Common myeloid progenitor, CD34-positive (primary cell): ENCODE measurements at regions not wholly inside any gene's neighbourhood (a gene's known extent, or its start where the extent isn't known, plus 50 kb on each side); places are given as distances from the start of the nearest gene placed in this dataset.

Source experiments
- CTCF ChIA-PET: fragments of 350-600 bp; sonication (Branson Sonifier 250); formaldehyde crosslinking; loops from one replicate; lab custom pipeline; 2021; ENCODE audit warnings: antibody characterized with exemption; lab: Charles Lee
- POLR2A ChIA-PET: fragments of 350-600 bp; sonication (Branson Sonifier 250); formaldehyde crosslinking; loops from one replicate; lab custom pipeline; 2021; ENCODE audit warnings: antibody characterized with exemption; lab: Charles Lee
- DNase-seq, 3 donors: peaks; one replicate each; pipeline versions ENCODE4 v3.0.0 to v3.0.0-alpha.2; 2013
- H3K27ac ChIP-seq, 2 experiments: 1 replicate in 1 of 2; 2 replicates in 1 of 2; pipeline ENCODE4 v1.7.0; 2013; ENCODE audit warnings: inconsistent platforms in 2 of 2, low read length in 2 of 2, mild to moderate bottlenecking in 2 of 2, low read depth in 1 of 2, moderate library complexity in 1 of 2; ENCODE audit not compliant: severe bottlenecking in 2 of 2, insufficient read depth in 1 of 2, poor library complexity in 1 of 2
- H3K27me3 ChIP-seq, 5 experiments: replicated peaks in 2 of 5; 1 replicate in 3 of 5; 2 replicates in 2 of 5; pipeline versions ENCODE4 v1.6.1 to v1.7.0; 2013; ENCODE audit warnings: low read length in 4 of 5, mild to moderate bottlenecking in 2 of 5, moderate library complexity in 2 of 5, inconsistent platforms in 1 of 5; ENCODE audit not compliant: insufficient read depth in 5 of 5, control insufficient read depth in 4 of 5
- H3K36me3 ChIP-seq, 4 experiments: 1 replicate in 2 of 4; 2 replicates in 2 of 4; pipeline versions ENCODE4 v1.6.1 to v1.7.0; 2013; ENCODE audit warnings: low read length in 3 of 4, control low read depth in 1 of 4, mild to moderate bottlenecking in 1 of 4; ENCODE audit not compliant: control insufficient read depth in 4 of 4, insufficient read depth in 4 of 4
- H3K4me1 ChIP-seq, 4 experiments: 1 replicate in 3 of 4; 2 replicates in 1 of 4; pipeline versions ENCODE4 v1.6.1 to v1.7.1; 2013; ENCODE audit warnings: low read length in 3 of 4, mild to moderate bottlenecking in 3 of 4, control low read depth in 1 of 4, inconsistent platforms in 1 of 4, moderate library complexity in 1 of 4; ENCODE audit not compliant: control insufficient read depth in 4 of 4, insufficient read depth in 4 of 4; ENCODE audit errors: control extremely low read depth in 1 of 4
- H3K4me3 ChIP-seq, 7 experiments: 1 replicate in 4 of 7; 2 replicates in 3 of 7; pipeline versions ENCODE4 v1.5.1 to v1.7.0; 2013; ENCODE audit warnings: mild to moderate bottlenecking in 7 of 7, low read length in 6 of 7, moderate library complexity in 6 of 7, inconsistent platforms in 2 of 7, low read depth in 2 of 7, control low read depth in 1 of 7; ENCODE audit not compliant: insufficient read depth in 4 of 7, control insufficient read depth in 1 of 7; ENCODE audit errors: extremely low read depth in 1 of 7
- H3K9me3 ChIP-seq, 5 experiments: 1 replicate in 4 of 5; 2 replicates in 1 of 5; pipeline versions ENCODE4 v1.6.1 to v1.7.1; 2013; ENCODE audit warnings: low read length in 4 of 5, mild to moderate bottlenecking in 2 of 5, inconsistent platforms in 1 of 5, low read depth in 1 of 5, moderate library complexity in 1 of 5; ENCODE audit not compliant: control insufficient read depth in 4 of 5, insufficient read depth in 2 of 5; ENCODE audit errors: control extremely low read depth in 1 of 5
- WGBS: methylation state at CpG from one replicate; pipeline ENCODE4 v1.1.5; 2013; ENCODE audit not compliant: insufficient coverage; 5-methylcytosine and 5-hydroxymethylcytosine counted together

DNA sequence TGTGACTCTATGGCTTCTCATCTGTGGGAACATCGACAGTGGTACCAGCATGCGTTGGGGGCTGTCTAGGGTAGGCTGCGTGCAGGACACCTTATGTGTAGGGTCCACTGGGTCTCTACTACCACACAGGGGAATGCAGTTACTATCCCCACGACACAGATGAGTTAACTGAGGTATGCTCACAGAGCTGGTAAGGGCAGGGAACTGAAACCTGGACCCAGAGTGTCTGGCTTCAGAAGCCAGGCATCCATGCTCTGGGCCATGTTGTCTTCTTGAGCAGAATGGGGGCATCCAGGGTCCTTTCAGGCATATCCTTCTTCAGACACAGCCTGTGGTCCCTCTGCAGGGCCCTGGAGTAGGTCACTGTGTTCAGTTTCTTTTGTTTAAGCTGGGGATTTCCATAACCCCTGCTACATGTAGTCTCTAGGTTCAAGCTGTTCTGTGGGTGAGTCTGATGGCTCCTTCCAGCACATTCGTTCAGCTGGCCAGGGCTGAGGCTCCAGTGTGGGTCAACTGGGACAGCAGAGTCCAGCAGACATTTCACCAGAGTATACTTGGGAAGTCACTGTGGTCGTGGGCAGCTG lies 148.8 kb downstream of the GADD45G start:
- no peaks in the 10 kb centered on the region for H3K36me3 ChIP-seq
- CTCF ChIA-PET = interaction anchor here (0.8 to 1.4 kb wide), 2 partner anchors 10 to 11 kb away, joined by 3 read pairs; no protein-coding TSS in a partner anchor
- H3K27me3 ChIP-seq = peaks cover 0 to 2% (median 0%) of the 10 kb centered on the region in 5 experiments
- no peaks in the 10 kb centered on the region for H3K9me3 ChIP-seq
- H3K27ac ChIP-seq = no peak overlapping the region
- WGBS = 100% methylated on average over 4 of the region's 6 CpGs
- POLR2A ChIA-PET = no interaction called here
- H3K4me1 ChIP-seq = peaks cover 0 to 6% (median 3%) of the 10 kb centered on the region in 4 experiments
- no peak overlapping the region for H3K4me3 ChIP-seq
- DNase-seq = no peak

- Histone ChIP-seq H3K9me3 (no peaks in the 10 kb centered on the region), H3K27me3 (peaks cover 0 to 2% (median 0%) of the 10 kb centered on the region in 5 experiments), H3K4me1 (peaks cover 0 to under 1% (median 0%) of the 10 kb centered on the region in 4 experiments), H3K27ac (no peak overlapping the region), H3K4me3 (no peak overlapping the region), H3K36me3 (no peaks in the 10 kb centered on the region)
- DNase-seq = no peak
- CTCF ChIA-PET = interaction anchor here (0.8 to 1.4 kb wide), 2 partner anchors 9 to 10 kb away, joined by 3 read pairs; no protein-coding TSS in a partner anchor
- WGBS = 89% methylated on average over 1 of the region's 1 CpG
- POLR2A ChIA-PET = no interaction called here
These were observed 149.4 kb downstream of the GADD45G start for GRCh38 chr9:89754193-89754592.

DNA sequence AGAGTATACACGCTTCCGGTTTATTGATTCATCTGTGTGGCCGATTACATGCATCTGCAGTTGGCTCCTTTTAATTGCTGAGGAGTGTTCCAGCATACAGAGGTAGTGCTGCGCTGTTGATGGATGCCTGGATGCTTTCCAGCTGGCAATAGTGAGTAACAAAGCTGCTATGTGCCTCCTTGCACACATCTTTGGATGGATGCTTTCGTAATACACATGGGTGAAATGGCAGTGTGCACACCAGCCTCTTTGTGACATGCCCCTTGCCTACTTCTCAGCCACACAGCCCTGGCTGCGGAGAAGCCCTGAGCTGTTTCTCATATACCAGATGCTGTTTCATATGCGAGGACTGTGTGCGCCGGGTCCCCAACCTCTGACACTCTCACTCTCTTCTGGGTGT lies 151.0 kb downstream of the GADD45G start:
- ChIA-PET CTCF (interaction anchor here (0.9 kb wide), 1 partner anchor 12 kb away, joined by 3 read pairs; no protein-coding TSS in a partner anchor), POLR2A (no interaction called here)
- Histone ChIP-seq H3K9me3 (no peaks in the 10 kb centered on the region), H3K36me3 (no peaks in the 10 kb centered on the region), H3K4me3 (no peak overlapping the region), H3K27ac (no peak overlapping the region), H3K4me1 (peaks cover 0 to 8% (median 1%) of the 10 kb centered on the region in 4 experiments), H3K27me3 (peaks cover 0 to 2% (median 0%) of the 10 kb centered on the region in 5 experiments)
- no peak for DNase-seq
- 87% methylated on average over 8 of the region's 9 CpGs for WGBS

- H3K27me3 ChIP-seq = no peaks in the 10 kb centered on the region
- no peaks in the 10 kb centered on the region for H3K9me3 ChIP-seq
- DNase-seq = no peak
- no peaks in the 10 kb centered on the region for H3K36me3 ChIP-seq
- H3K27ac ChIP-seq = no peak overlapping the region
- H3K4me1 ChIP-seq = peaks cover 0 to 8% (median 1%) of the 10 kb centered on the region in 4 experiments
- no peak overlapping the region for H3K4me3 ChIP-seq
- 95% methylated on average over 8 of the region's 8 CpGs for WGBS
- CTCF ChIA-PET = interaction anchor here (0.9 kb wide), 1 partner anchor 13 kb away, joined by 3 read pairs; no protein-coding TSS in a partner anchor
- POLR2A ChIA-PET = no interaction called here
These were observed 152.2 kb downstream of the GADD45G start for GRCh38 chr9:89756891-89757537.

- CTCF ChIA-PET = interaction anchor here (1.6 kb wide), 1 partner anchor 10 kb away, joined by 3 read pairs; no protein-coding TSS in a partner anchor
- no peak overlapping the region for H3K27ac ChIP-seq
- POLR2A ChIA-PET = no interaction called here
- H3K4me1 ChIP-seq = peaks cover 0 to 8% (median 1%) of the 10 kb centered on the region in 4 experiments
- H3K9me3 ChIP-seq = no peaks in the 10 kb centered on the region
- WGBS = 90% methylated on average over 9 of the region's 12 CpGs
- H3K27me3 ChIP-seq = no peaks in the 10 kb centered on the region
- no peak overlapping the region for H3K4me3 ChIP-seq
- no peaks in the 10 kb centered on the region for H3K36me3 ChIP-seq
- no peak for DNase-seq
These were observed 153.1 kb downstream of the GADD45G start for GRCh38 chr9:89757776-89758528.

DNA sequence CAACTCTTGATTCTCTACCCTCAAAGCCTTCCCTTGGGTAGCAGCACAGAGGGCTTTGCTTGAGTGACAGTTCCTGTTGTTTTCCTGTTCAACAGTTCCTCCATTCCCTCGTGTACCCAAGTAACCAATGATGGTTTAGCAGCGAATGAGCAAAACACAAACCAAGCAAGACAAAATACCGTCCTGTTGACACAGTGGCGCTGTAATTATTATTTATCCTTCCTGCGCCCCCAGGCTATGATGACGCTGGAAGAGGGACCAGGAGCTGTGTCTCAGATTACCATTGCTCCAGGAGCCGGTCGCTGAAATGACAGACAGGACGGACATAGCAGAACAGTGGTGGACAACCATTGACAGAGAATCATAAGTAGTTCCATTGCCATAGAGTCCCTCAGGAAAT lies 154.8 kb downstream of the GADD45G start:
- ChIA-PET CTCF (interaction anchor here (0.5 kb wide), 1 partner anchor 319 kb away, joined by 3 read pairs; no protein-coding TSS in a partner anchor), POLR2A (no interaction called here)
- Histone ChIP-seq H3K27ac (no peak overlapping the region), H3K9me3 (no peaks in the 10 kb centered on the region), H3K4me3 (peak overlapping the region in 1 of 7 experiments; percentile 4), H3K4me1 (peaks cover 0 to 8% (median 1%) of the 10 kb centered on the region in 4 experiments), H3K27me3 (no peaks in the 10 kb centered on the region), H3K36me3 (no peaks in the 10 kb centered on the region)
- 48% methylated on average over 8 of the region's 9 CpGs for WGBS
- peak in 2 of 3 donors; percentile 17 to 19 for DNase-seq
